ENCODE measurements at regions not wholly inside any gene's neighbourhood (a gene's known extent, or its start where the extent isn't known, plus 50 kb on each side); places are given as distances from the start of the nearest gene placed in this dataset.
A peak's percentile ranks its signal among the peaks of the same experiment; 100 is the strongest.
"Not testable (repeated sequence)": the region's sequence is repeated elsewhere in the genome, so short reads cannot be mapped to it uniquely, and the experiment has no call there.

GRCh38 chr3:177358977-177359592 lies 161.8 kb upstream of the TBL1XR1 start:
- peak; percentile 28 for DNase-seq

GRCh38 chr3:177359593-177360357 lies 162.5 kb upstream of the TBL1XR1 start:
- peak; percentile 95 for DNase-seq

DNA sequence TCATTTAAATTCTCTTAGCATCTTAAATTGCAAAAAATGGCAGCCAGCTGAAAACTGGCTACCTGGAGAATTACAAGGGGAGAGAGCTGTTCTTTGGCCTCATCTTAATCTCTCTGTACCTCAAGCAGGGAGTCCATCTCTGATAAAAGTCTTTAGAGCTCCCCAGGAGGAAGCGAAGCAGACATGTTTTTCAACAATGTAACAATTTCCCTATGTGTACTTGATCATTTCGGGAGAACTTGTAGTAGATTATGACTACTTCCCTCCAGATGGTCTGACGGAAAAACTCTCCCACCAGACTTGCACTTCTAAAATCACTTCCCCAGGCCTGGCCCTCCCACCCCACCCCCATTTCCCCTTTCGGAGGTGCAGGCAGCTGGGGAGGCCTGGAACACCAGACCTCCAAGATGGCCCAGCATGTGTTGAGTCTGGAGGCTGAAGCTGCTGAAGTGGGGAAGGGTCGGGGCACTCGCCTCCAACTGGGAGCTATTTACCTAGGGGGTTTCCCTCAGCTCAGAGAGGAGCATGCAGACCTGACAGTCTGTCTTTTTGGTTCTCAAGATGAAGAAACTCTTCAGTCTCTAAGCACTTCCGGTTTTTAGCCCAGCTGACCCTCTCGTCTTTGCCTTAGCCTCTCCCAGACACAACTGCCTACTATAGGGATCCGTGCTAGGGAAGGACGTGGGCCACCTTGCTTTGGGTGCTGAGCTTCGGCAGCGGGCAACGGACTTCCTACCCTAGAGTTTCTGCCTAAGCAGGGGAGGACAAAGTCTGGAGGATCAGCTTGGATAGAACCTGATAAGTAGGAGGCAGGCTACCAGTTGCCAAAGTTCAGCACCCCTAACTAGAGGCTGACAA lies 164.0 kb upstream of the TBL1XR1 start:
- DNase-seq = no peak

- no peak for DNase-seq
These were observed 165.3 kb upstream of the TBL1XR1 start for GRCh38 chr3:177362626-177363025.

GRCh38 chr3:177364236-177364635 lies 167.0 kb upstream of the TBL1XR1 start:
- DNase-seq = no peak

GRCh38 chr3:177365294-177365693 lies 168.0 kb upstream of the TBL1XR1 start:
- not testable (repeated sequence) for DNase-seq

DNA sequence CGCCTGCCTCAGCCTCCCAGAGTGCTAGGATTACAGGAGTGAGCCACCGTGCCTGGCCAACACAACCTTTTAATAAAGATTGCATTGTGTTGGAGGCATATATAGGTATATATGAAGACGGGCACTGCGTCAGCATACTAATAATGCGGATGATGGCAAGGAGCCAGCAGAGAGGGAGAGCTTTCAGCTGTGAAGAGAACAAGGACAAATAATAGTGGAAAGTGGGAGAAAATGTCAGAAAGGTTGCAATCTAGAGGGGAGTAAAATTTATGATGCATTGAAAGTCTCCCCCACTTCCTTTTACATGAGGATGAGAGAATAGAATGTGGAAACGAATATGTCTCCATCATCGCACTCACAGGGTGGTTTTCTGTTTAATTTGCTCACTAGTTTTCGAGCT lies 170.5 kb upstream of the TBL1XR1 start:
- no peak for DNase-seq

- no peak for DNase-seq
These were observed 173.1 kb upstream of the TBL1XR1 start for GRCh38 chr3:177370246-177370822.

GRCh38 chr3:177371146-177371545 lies 173.9 kb upstream of the TBL1XR1 start:
- no peak for DNase-seq

DNA sequence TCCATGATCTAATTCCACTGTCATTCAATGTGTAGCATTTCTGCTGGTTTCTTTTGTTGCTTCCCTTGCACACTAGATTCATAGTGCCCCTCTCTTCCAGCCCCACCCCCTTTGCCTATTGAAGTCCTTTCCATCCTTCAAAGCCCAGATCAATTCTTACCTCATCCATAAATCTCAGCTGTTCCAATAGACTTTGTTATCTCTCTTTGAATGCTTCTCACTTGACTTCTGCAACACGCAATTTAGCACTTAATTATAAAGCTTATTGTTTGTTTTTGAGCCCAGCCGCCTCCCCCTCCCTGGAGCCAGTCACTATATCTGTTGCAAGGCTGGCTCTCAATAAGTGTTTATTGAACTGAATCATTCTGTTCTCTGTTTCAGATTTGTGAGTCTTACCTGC lies 174.6 kb upstream of the TBL1XR1 start:
- no peak for DNase-seq

DNA sequence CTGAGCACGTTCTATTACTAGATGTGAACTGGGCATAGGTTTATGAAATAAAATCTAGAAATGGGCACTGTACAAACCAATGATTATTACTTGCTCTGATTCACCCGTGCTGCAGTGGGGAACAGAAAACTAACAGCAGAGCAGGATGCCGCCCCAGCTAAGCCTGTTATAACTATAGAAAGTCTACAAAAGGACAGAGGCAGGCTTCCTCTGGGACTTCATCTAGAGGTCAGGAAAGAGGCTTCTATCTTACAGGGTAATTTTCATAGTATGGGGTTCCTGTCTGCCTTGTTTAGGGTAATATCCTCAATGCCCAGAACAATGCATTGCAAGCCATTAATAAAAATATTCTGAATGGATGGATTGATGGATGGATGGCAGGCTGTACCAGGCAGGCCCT lies 177.0 kb upstream of the TBL1XR1 start:
- no peak for DNase-seq

DNA sequence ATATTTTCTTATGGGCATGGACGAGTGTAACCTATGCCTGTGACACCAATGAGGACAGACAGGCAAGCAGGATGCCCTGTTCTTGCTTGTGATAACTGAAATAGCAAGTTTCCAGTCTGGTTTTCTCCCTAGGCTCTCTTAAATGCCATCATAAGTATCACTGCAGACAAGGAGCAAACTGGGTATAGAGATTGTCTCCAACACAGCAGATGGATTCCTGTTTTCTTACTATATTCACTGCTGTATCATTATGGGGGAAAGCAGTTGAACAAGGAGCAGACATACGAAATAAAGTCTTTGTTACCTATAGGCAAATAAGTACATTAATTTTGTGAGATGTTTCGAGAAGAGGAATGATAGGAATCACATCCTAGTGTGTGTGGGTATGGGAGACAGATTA lies 178.0 kb upstream of the TBL1XR1 start:
- DNase-seq = no peak

GRCh38 chr3:177377166-177377565 lies 179.9 kb upstream of the TBL1XR1 start:
- no peak for DNase-seq

DNA sequence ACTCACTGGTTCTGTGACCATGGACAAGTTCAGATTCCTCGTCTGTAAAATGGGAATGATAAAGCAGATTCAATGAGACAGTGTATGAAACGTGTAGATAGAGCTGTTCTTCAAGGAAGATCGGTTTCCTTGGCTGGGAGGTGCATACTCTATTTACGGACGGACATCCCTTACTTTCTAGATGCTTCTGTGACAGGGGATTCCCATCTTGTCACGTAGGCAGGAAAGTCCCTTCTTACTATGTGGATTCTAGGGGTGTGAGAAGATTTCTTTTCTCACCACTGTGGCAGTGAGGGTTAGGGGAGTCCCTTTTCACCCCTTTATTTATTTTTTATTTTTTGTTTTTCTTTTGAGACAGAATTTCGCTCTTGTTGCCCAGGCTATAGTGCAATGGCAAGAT lies 180.9 kb upstream of the TBL1XR1 start:
- no peak for DNase-seq

DNA sequence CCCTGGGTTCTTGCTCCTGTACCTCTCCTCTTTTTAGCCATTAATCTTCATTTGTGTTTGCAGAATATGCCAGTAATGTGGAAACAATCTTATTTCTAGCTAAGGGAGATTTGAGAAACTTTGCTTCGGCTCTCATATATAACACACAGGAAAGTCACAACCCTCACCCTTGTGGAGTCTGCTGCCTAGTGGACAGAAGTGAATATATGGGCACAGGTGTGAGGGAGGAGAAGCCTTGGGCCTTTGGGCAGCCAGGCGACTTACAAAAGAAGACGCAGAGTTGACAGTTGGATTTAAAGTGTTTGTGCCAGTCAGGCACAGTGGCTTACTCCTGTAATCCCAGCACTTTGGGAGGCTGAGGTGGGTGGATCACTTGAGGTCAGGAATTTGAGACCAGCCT lies 181.8 kb upstream of the TBL1XR1 start:
- DNase-seq = no peak

- DNase-seq = no peak
These were observed 183.8 kb upstream of the TBL1XR1 start for GRCh38 chr3:177381070-177381469.

DNA sequence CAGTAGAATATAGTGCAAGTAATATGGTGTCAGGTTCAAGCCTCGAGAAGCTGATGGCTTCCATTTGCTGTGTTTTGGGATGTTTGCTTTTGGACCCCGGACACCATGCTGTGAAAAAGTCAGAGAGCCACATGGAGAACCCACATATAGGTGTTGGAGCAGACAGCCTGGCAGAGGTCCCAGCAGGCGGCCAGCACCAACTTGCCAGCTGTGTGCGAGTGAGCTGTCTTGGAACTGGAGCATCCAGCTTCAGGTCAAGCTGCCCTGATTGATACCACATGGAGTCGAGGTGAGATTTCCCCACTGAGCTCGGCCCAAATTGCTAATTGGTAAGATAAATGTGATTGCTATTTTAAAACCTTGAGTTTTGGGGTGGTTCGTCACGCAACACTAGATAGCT lies 185.7 kb upstream of the TBL1XR1 start:
- DNase-seq = no peak

GRCh38 chr3:177385186-177385585 lies 187.9 kb upstream of the TBL1XR1 start:
- DNase-seq = no peak

DNA sequence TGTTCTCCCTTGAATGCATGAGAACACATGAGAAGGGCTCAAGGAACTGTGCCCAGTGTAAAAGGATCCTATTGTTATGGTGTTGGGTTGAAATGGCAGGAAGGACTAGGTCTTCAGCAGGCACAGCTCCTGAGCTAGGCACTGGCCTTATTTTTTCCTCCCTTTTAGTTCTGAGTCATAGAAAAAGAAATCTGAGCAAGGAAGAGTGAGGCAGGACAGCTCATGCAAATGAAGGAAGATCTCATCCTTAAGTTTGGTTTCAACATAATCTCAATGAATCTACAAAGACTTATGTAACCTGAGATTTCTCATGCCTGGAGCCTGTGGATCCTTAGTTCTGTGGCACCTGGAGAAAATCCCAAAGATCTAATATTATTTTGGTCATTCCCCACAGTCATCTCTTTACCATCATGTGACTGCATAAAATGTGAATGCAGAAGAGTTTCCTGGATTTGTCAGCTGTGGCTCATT lies 188.6 kb upstream of the TBL1XR1 start:
- DNase-seq = no peak

- no peak for DNase-seq
These were observed 190.9 kb upstream of the TBL1XR1 start for GRCh38 chr3:177388209-177388608.

DNA sequence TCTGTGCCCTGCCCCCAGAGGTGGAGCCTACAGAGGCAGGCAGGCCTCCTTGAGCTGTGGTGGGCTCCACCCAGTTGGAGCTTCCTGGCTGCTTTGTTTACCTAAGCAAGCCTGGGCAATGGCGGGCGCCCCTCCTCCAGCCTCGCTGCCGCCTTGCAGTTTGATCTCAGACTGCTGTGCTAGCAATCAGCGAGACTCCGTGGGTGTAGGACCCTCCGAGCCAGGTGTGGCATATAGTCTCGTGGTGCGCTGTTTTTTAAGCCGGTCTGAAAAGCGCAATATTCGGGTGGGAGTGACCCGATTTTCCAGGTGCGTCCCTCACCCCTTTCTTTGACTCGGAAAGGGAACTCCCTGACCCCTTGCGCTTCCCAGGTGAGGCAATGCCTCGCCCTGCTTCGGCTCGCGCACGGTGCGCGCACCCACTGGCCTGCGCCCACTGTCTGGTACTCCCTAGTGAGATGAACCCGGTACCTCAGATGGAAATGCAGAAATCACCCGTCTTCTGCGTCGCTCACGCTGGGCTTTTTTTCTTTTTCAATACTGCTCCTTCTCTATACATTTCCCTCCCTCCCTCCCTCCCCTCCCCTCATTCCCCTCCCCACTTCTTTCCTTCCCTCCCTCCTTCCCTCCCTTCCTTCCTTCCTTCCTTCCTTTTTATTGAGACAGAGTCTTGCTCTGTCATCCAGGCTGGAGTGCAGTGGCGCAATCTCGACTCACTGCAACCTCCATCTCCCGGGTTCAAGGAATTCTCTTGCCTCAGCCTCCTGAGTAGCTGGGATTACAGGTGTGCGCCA lies 197.1 kb upstream of the TBL1XR1 start:
- DNase-seq = not testable (repeated sequence)

- DNase-seq = no peak
These were observed 199.5 kb upstream of the TBL1XR1 start for GRCh38 chr3:177396733-177397132.
